Prostate gland (tissue), 2 donors: ENCODE measurements at regions not wholly inside any gene's neighbourhood (a gene's known extent, or its start where the extent isn't known, plus 50 kb on each side); places are given as distances from the start of the nearest gene placed in this dataset.

Experiments used
- CTCF ChIP-seq, 4 experiments: fragments of 200-600 bp in 2 of 4; fragments of 450-650 bp in 2 of 4; sonication (generic) in 2 of 4; IDR thresholded peaks; 1 replicate in 3 of 4; 2 replicates in 1 of 4; pipeline ENCODE4 v1.5.1; 2016 to 2019; ENCODE audit warnings: antibody characterized with exemption in 4 of 4, mild to moderate bottlenecking in 2 of 4, moderate library complexity in 2 of 4
- POLR2A ChIP-seq: fragments of 450-650 bp; IDR thresholded peaks from one replicate; pipeline ENCODE4 v1.6.1; 2016; ENCODE audit warnings: antibody characterized with exemption, mild to moderate bottlenecking

DNA sequence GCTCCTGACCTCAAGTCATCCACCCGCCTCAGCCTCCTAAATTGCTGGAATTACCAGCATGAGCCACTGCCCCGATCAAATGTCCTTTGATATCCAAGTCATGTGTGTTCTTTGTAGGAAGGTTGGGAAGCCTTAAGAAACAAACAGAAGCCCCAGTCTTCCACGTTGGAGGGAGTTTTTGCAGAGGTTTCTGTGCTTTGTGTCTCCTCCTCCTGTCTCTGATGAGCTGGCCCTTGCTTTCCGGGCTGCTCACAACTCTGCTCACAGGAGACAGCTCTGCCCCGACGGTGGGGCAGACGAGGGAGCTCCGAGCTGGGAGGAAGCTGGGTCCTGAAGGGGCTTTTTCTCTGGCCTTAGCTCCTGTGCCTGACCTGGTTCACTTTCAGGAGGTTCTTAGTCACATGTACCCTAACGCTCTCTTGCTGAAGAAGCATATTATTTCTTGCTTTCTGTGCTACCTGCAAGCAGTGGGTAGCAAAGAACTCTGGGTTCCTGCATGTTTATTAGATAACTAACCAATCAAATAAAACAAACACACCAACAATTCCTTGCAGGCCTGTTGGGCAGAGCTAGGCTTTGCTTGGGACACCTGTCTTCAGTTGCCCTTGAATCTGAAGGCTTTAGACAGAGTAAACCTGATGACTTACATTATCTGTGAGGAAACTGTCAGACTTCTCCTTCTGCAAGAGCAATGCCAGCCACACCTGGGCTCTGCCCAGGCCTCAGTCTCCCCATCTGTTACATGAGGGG is 52.6 kb upstream of the SMAD6 start:
- TF ChIP-seq CTCF (IDR thresholded peaks at IDR 0.05) (no peak), POLR2A (no peak)
